NOMO-1 (cell line): ENCODE measurements at regions not wholly inside any gene's neighbourhood (a gene's known extent, or its start where the extent isn't known, plus 50 kb on each side); places are given as distances from the start of the nearest gene placed in this dataset.

Experiments
- DNase-seq, 2 experiments: peaks; one replicate each; lab custom pipeline; 2025; ENCODE audit not compliant: unreplicated experiment in 2 of 2; lab: John Stamatoyannopoulos, UW

GRCh38 chr11:23542189-23542588 lies 681.9 kb upstream of the CCDC179 start:
- no peak for DNase-seq

GRCh38 chr11:23542816-23543215 lies 682.5 kb upstream of the CCDC179 start:
- DNase-seq: no peak

GRCh38 chr11:23543651-23544222 lies 683.5 kb upstream of the CCDC179 start:
- DNase-seq: no peak

- no peak for DNase-seq
These were observed 691.4 kb upstream of the CCDC179 start for GRCh38 chr11:23551706-23552105.

- no peak for DNase-seq
These were observed 693.7 kb upstream of the CCDC179 start for GRCh38 chr11:23554002-23554401.

GRCh38 chr11:23555085-23555484 lies 694.8 kb upstream of the CCDC179 start:
- no peak for DNase-seq

- DNase-seq: no peak
These were observed 696.0 kb upstream of the CCDC179 start for GRCh38 chr11:23556163-23556750.

- no peak for DNase-seq
These were observed 703.3 kb upstream of the CCDC179 start for GRCh38 chr11:23563591-23563990.

- DNase-seq: no peak
These were observed 704.1 kb upstream of the CCDC179 start for GRCh38 chr11:23564370-23564769.

- DNase-seq: no peak
These were observed 708.9 kb upstream of the CCDC179 start for GRCh38 chr11:23569134-23569533.

- no peak for DNase-seq
These were observed 709.3 kb upstream of the CCDC179 start for GRCh38 chr11:23569547-23569946.

- DNase-seq: no peak
These were observed 710.6 kb upstream of the CCDC179 start for GRCh38 chr11:23570828-23571227.

GRCh38 chr11:23573429-23573828 lies 713.2 kb upstream of the CCDC179 start:
- DNase-seq: no peak

- DNase-seq: no peak
These were observed 713.9 kb upstream of the CCDC179 start for GRCh38 chr11:23574149-23574548.

GRCh38 chr11:23577296-23577695 lies 717.0 kb upstream of the CCDC179 start:
- no peak for DNase-seq

GRCh38 chr11:23585416-23586104 lies 725.3 kb upstream of the CCDC179 start:
- DNase-seq: no peak

GRCh38 chr11:23586173-23586572 lies 725.9 kb upstream of the CCDC179 start:
- no peak for DNase-seq

GRCh38 chr11:23590596-23591308 lies 730.5 kb upstream of the CCDC179 start:
- DNase-seq: no peak

GRCh38 chr11:23594755-23595154 lies 734.5 kb upstream of the CCDC179 start:
- no peak for DNase-seq

GRCh38 chr11:23604966-23605365 lies 744.7 kb upstream of the CCDC179 start:
- DNase-seq: no peak

GRCh38 chr11:23606191-23606590 lies 745.9 kb upstream of the CCDC179 start:
- no peak for DNase-seq

- no peak for DNase-seq
These were observed 751.5 kb upstream of the CCDC179 start for GRCh38 chr11:23611726-23612125.
